Peyer's patch (tissue), 4 donors: ENCODE measurements at regions not wholly inside any gene's neighbourhood (a gene's known extent, or its start where the extent isn't known, plus 50 kb on each side); places are given as distances from the start of the nearest gene placed in this dataset.

Source experiments
- POLR2A ChIP-seq, 2 donors: fragments of 450-650 bp; IDR thresholded peaks; one replicate each; pipeline ENCODE4 v1.5.1; 2017; ENCODE audit warnings: antibody characterized with exemption in 2 of 2, mild to moderate bottlenecking in 2 of 2, moderate library complexity in 2 of 2
- TF ChIP-seq, protein P1 (sequence below), 6 experiments: fragments of 450-650 bp in 4 of 6; fragments of 200-600 bp in 2 of 6; sonication (generic) in 1 of 6; IDR thresholded peaks; one replicate each; pipeline ENCODE4 v1.5.1; 2017 to 2019; ENCODE audit warnings: antibody characterized with exemption in 6 of 6, mild to moderate bottlenecking in 3 of 6, moderate library complexity in 1 of 6

DNA sequence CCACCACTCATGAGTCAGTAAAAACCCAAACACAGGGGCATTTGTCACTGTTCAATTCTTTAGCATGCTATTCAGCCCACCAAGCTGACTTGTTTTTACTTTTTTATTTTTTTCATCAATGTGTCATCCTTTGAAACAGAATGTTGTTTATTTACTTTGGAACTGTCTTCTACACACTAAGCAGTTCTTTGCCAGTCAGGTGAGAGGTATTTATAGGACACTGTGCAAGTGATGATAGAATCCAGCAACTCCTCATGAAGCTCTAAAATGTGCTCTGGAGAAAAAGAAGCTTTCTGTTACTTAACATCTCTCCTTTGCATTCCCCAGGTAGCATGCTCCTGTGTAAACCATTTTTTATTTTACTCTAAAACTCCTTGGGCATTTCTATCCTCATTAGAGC lies 582.0 kb upstream of the TMPRSS15 start:
- TF ChIP-seq, protein P1, sequence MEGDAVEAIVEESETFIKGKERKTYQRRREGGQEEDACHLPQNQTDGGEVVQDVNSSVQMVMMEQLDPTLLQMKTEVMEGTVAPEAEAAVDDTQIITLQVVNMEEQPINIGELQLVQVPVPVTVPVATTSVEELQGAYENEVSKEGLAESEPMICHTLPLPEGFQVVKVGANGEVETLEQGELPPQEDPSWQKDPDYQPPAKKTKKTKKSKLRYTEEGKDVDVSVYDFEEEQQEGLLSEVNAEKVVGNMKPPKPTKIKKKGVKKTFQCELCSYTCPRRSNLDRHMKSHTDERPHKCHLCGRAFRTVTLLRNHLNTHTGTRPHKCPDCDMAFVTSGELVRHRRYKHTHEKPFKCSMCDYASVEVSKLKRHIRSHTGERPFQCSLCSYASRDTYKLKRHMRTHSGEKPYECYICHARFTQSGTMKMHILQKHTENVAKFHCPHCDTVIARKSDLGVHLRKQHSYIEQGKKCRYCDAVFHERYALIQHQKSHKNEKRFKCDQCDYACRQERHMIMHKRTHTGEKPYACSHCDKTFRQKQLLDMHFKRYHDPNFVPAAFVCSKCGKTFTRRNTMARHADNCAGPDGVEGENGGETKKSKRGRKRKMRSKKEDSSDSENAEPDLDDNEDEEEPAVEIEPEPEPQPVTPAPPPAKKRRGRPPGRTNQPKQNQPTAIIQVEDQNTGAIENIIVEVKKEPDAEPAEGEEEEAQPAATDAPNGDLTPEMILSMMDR (IDR thresholded peaks at IDR 0.05): no peak
- TF ChIP-seq POLR2A (IDR thresholded peaks at IDR 0.05): no peak
